ENCODE measurements at regions not wholly inside any gene's neighbourhood (a gene's known extent, or its start where the extent isn't known, plus 50 kb on each side); places are given as distances from the start of the nearest gene placed in this dataset.

- Histone ChIP-seq H3K9me3 (replicated peaks; ENCODE audit: low read length) (no peaks in the 10 kb centered on the region), H3K9ac (ENCODE audit: low read depth, low read length) (no peak overlapping the region), H3K4me1 (ENCODE audit: control insufficient read depth, insufficient read depth, low read length) (peaks cover 4% of the 10 kb centered on the region), H3K4me3 (ENCODE audit: low read length) (no peak overlapping the region), H3K4me2 (ENCODE audit: low read length) (no peak overlapping the region), H3K27me3 (ENCODE audit: control insufficient read depth, insufficient read depth, low read length) (no peaks in the 10 kb centered on the region), H3K36me3 (ENCODE audit: insufficient read depth, low read length) (no peaks in the 10 kb centered on the region)
These were observed 380.5 kb downstream of the EMP1 start for GRCh38 chr12:13576935-13577500.

- Histone ChIP-seq H3K4me1 (ENCODE audit: control insufficient read depth, insufficient read depth, low read length) (peaks cover 4% of the 10 kb centered on the region), H3K9ac (ENCODE audit: low read depth, low read length) (no peak overlapping the region), H3K4me2 (ENCODE audit: low read length) (no peak overlapping the region), H3K9me3 (replicated peaks; ENCODE audit: low read length) (no peaks in the 10 kb centered on the region), H3K4me3 (ENCODE audit: low read length) (no peak overlapping the region), H3K27me3 (ENCODE audit: control insufficient read depth, insufficient read depth, low read length) (no peaks in the 10 kb centered on the region), H3K36me3 (ENCODE audit: insufficient read depth, low read length) (no peaks in the 10 kb centered on the region)
These were observed 377.3 kb downstream of the EMP1 start for GRCh38 chr12:13573698-13574321.

GRCh38 chr12:13571035-13571434 is 374.5 kb downstream of the EMP1 start:
- H3K4me3 ChIP-seq (ENCODE audit: low read length): no peak overlapping the region
- H3K9me3 ChIP-seq (replicated peaks; ENCODE audit: low read length): no peaks in the 10 kb centered on the region
- no peaks in the 10 kb centered on the region for H3K36me3 ChIP-seq (ENCODE audit: insufficient read depth, low read length)
- H3K4me2 ChIP-seq (ENCODE audit: low read length): no peak overlapping the region
- H3K4me1 ChIP-seq (ENCODE audit: control insufficient read depth, insufficient read depth, low read length): peaks cover 4% of the 10 kb centered on the region
- no peaks in the 10 kb centered on the region for H3K27me3 ChIP-seq (ENCODE audit: control insufficient read depth, insufficient read depth, low read length)
- H3K9ac ChIP-seq (ENCODE audit: low read depth, low read length): no peak overlapping the region

GRCh38 chr12:13570005-13570694 is 373.6 kb downstream of the EMP1 start:
- Histone ChIP-seq H3K4me3 (ENCODE audit: low read length) (no peak overlapping the region), H3K9me3 (replicated peaks; ENCODE audit: low read length) (no peaks in the 10 kb centered on the region), H3K4me1 (ENCODE audit: control insufficient read depth, insufficient read depth, low read length) (peaks cover 4% of the 10 kb centered on the region), H3K36me3 (ENCODE audit: insufficient read depth, low read length) (no peaks in the 10 kb centered on the region), H3K27me3 (ENCODE audit: control insufficient read depth, insufficient read depth, low read length) (no peaks in the 10 kb centered on the region), H3K4me2 (ENCODE audit: low read length) (no peak overlapping the region), H3K9ac (ENCODE audit: low read depth, low read length) (no peak overlapping the region)

- Histone ChIP-seq H3K4me1 (ENCODE audit: control insufficient read depth, insufficient read depth, low read length) (no peaks in the 10 kb centered on the region), H3K27me3 (ENCODE audit: control insufficient read depth, insufficient read depth, low read length) (no peaks in the 10 kb centered on the region), H3K36me3 (ENCODE audit: insufficient read depth, low read length) (no peaks in the 10 kb centered on the region), H3K9me3 (replicated peaks; ENCODE audit: low read length) (no peaks in the 10 kb centered on the region), H3K4me2 (ENCODE audit: low read length) (no peak overlapping the region), H3K9ac (ENCODE audit: low read depth, low read length) (no peak overlapping the region), H3K4me3 (ENCODE audit: low read length) (no peak overlapping the region)
These were observed 369.8 kb downstream of the EMP1 start for GRCh38 chr12:13566292-13566691.

GRCh38 chr12:13564266-13564810 is 367.8 kb downstream of the EMP1 start:
- no peak overlapping the region for H3K4me2 ChIP-seq (ENCODE audit: low read length)
- H3K27me3 ChIP-seq (ENCODE audit: control insufficient read depth, insufficient read depth, low read length): no peaks in the 10 kb centered on the region
- H3K4me1 ChIP-seq (ENCODE audit: control insufficient read depth, insufficient read depth, low read length): no peaks in the 10 kb centered on the region
- no peak overlapping the region for H3K4me3 ChIP-seq (ENCODE audit: low read length)
- no peak overlapping the region for H3K9ac ChIP-seq (ENCODE audit: low read depth, low read length)
- H3K9me3 ChIP-seq (replicated peaks; ENCODE audit: low read length): no peaks in the 10 kb centered on the region
- no peaks in the 10 kb centered on the region for H3K36me3 ChIP-seq (ENCODE audit: insufficient read depth, low read length)

- H3K4me3 ChIP-seq (ENCODE audit: low read length): no peak overlapping the region
- no peak overlapping the region for H3K4me2 ChIP-seq (ENCODE audit: low read length)
- H3K9me3 ChIP-seq (replicated peaks; ENCODE audit: low read length): no peaks in the 10 kb centered on the region
- no peak overlapping the region for H3K9ac ChIP-seq (ENCODE audit: low read depth, low read length)
- no peaks in the 10 kb centered on the region for H3K27me3 ChIP-seq (ENCODE audit: control insufficient read depth, insufficient read depth, low read length)
- no peaks in the 10 kb centered on the region for H3K4me1 ChIP-seq (ENCODE audit: control insufficient read depth, insufficient read depth, low read length)
- no peaks in the 10 kb centered on the region for H3K36me3 ChIP-seq (ENCODE audit: insufficient read depth, low read length)
These were observed 367.2 kb downstream of the EMP1 start for GRCh38 chr12:13563743-13564125.

GRCh38 chr12:13562915-13563742 is 366.6 kb downstream of the EMP1 start:
- Histone ChIP-seq H3K36me3 (ENCODE audit: insufficient read depth, low read length) (no peaks in the 10 kb centered on the region), H3K4me1 (ENCODE audit: control insufficient read depth, insufficient read depth, low read length) (no peaks in the 10 kb centered on the region), H3K4me3 (ENCODE audit: low read length) (no peak overlapping the region), H3K9ac (ENCODE audit: low read depth, low read length) (no peak overlapping the region), H3K9me3 (replicated peaks; ENCODE audit: low read length) (no peaks in the 10 kb centered on the region), H3K4me2 (ENCODE audit: low read length) (no peak overlapping the region), H3K27me3 (ENCODE audit: control insufficient read depth, insufficient read depth, low read length) (no peaks in the 10 kb centered on the region)

- no peaks in the 10 kb centered on the region for H3K4me1 ChIP-seq (ENCODE audit: control insufficient read depth, insufficient read depth, low read length)
- no peak overlapping the region for H3K4me2 ChIP-seq (ENCODE audit: low read length)
- H3K4me3 ChIP-seq (ENCODE audit: low read length): no peak overlapping the region
- H3K9me3 ChIP-seq (replicated peaks; ENCODE audit: low read length): no peaks in the 10 kb centered on the region
- H3K36me3 ChIP-seq (ENCODE audit: insufficient read depth, low read length): no peaks in the 10 kb centered on the region
- H3K27me3 ChIP-seq (ENCODE audit: control insufficient read depth, insufficient read depth, low read length): no peaks in the 10 kb centered on the region
- no peak overlapping the region for H3K9ac ChIP-seq (ENCODE audit: low read depth, low read length)
These were observed 365.4 kb downstream of the EMP1 start for GRCh38 chr12:13561923-13562322.

GRCh38 chr12:13559318-13559978 is 362.9 kb downstream of the EMP1 start:
- H3K9ac ChIP-seq (ENCODE audit: low read depth, low read length): no peak overlapping the region
- H3K4me1 ChIP-seq (ENCODE audit: control insufficient read depth, insufficient read depth, low read length): no peaks in the 10 kb centered on the region
- no peak overlapping the region for H3K4me3 ChIP-seq (ENCODE audit: low read length)
- no peaks in the 10 kb centered on the region for H3K9me3 ChIP-seq (replicated peaks; ENCODE audit: low read length)
- H3K4me2 ChIP-seq (ENCODE audit: low read length): no peak overlapping the region
- H3K36me3 ChIP-seq (ENCODE audit: insufficient read depth, low read length): no peaks in the 10 kb centered on the region
- no peaks in the 10 kb centered on the region for H3K27me3 ChIP-seq (ENCODE audit: control insufficient read depth, insufficient read depth, low read length)

- Histone ChIP-seq H3K9ac (ENCODE audit: low read depth, low read length) (no peak overlapping the region), H3K27me3 (ENCODE audit: control insufficient read depth, insufficient read depth, low read length) (peaks cover 3% of the 10 kb centered on the region), H3K9me3 (replicated peaks; ENCODE audit: low read length) (no peaks in the 10 kb centered on the region)
These were observed 356.3 kb downstream of the EMP1 start for GRCh38 chr12:13552830-13553229.

More at GRCh38 chr12:13552830-13553229, 356.3 kb downstream of the EMP1 start:
- no peak overlapping the region for H3K4me2 ChIP-seq (ENCODE audit: low read length)
- H3K4me3 ChIP-seq (ENCODE audit: low read length): no peak overlapping the region
- no peaks in the 10 kb centered on the region for H3K36me3 ChIP-seq (ENCODE audit: insufficient read depth, low read length)
- H3K4me1 ChIP-seq (ENCODE audit: control insufficient read depth, insufficient read depth, low read length): no peaks in the 10 kb centered on the region
